Prostate gland (tissue), 2 donors: ENCODE measurements at regions not wholly inside any gene's neighbourhood (a gene's known extent, or its start where the extent isn't known, plus 50 kb on each side); places are given as distances from the start of the nearest gene placed in this dataset.

Source experiments
- CTCF ChIP-seq, 4 experiments: fragments of 200-600 bp in 2 of 4; fragments of 450-650 bp in 2 of 4; sonication (generic) in 2 of 4; IDR thresholded peaks; 1 replicate in 3 of 4; 2 replicates in 1 of 4; pipeline ENCODE4 v1.5.1; 2016 to 2019; ENCODE audit warnings: antibody characterized with exemption in 4 of 4, mild to moderate bottlenecking in 2 of 4, moderate library complexity in 2 of 4
- POLR2A ChIP-seq: fragments of 450-650 bp; IDR thresholded peaks from one replicate; pipeline ENCODE4 v1.6.1; 2016; ENCODE audit warnings: antibody characterized with exemption, mild to moderate bottlenecking
- POLR2AphosphoS5 ChIP-seq: sonication (generic); formaldehyde crosslinking; IDR thresholded peaks from one replicate; pipeline ENCODE4 v1.6.1; 2017; ENCODE audit warnings: antibody characterized with exemption

GRCh38 chr4:26252349-26253025 lies 68.3 kb upstream of the RBPJ start:
- TF ChIP-seq CTCF (IDR thresholded peaks at IDR 0.05) (no peak), POLR2AphosphoS5 (no peak), POLR2A (no peak)
